Left ventricle myocardium inferior (tissue), 1 donor: ENCODE measurements at regions not wholly inside any gene's neighbourhood (a gene's known extent, or its start where the extent isn't known, plus 50 kb on each side); places are given as distances from the start of the nearest gene placed in this dataset.

Experiments used
- DNase-seq: peaks from one replicate; pipeline ENCODE4 v3.0.0-alpha.2; 2020
- H3K27ac ChIP-seq: fragments of 200-600 bp; replicated peaks from 2 replicates; pipeline ENCODE4 v1.8.0; 2021
- H3K27me3 ChIP-seq: fragments of 200-600 bp; 2 replicates; pipeline ENCODE4 v1.8.0; 2021; ENCODE audit warnings: low read depth
- H3K36me3 ChIP-seq: fragments of 200-600 bp; 2 replicates; pipeline ENCODE4 v1.8.0; 2021
- H3K4me1 ChIP-seq: fragments of 200-600 bp; 2 replicates; pipeline ENCODE4 v1.8.0; 2021
- H3K4me3 ChIP-seq: fragments of 200-600 bp; 2 replicates; pipeline ENCODE4 v1.8.0; 2021; ENCODE audit warnings: mild to moderate bottlenecking, moderate library complexity
- H3K9me3 ChIP-seq: fragments of 200-600 bp; replicated peaks from 2 replicates; pipeline ENCODE4 v1.8.0; 2021
- intact Hi-C: fragments of 100-400 bp; cut with micrococcal nuclease; formaldehyde crosslinking; loops from one replicate; pipeline ENCODE4 v1.11.0; 2022
- TF ChIP-seq, protein P1 (sequence below): fragments of 200-600 bp; IDR thresholded peaks from 2 replicates; pipeline ENCODE4 v1.8.0; 2021; ENCODE audit warnings: antibody characterized with exemption, mild to moderate bottlenecking, borderline replicate concordance
- donor health status: DM: no; HTN: yes; CAD: no; lungs with severe emphysema.

DNA sequence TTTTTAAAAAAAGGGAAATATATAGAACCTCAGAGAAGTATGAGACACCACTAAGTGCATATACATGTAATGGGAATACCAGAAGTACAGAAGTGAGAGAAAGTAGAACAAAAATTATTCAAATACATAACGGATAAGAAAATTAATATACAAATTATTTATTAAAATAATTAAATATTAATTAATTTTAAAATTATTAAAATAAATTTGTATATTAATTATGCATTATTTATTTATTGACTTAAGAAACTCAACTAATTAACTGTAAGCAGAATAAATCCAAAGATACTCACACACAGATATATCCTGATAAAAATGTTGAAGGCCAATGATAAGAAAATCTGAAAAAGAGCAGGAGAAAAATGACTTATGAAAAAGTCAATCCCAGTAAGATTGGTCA lies 1333.5 kb upstream of the CELF2 start:
- intact Hi-C loops, result no loop called here

GRCh38 chr10:9685596-9685995 lies 1332.1 kb upstream of the CELF2 start:
- Histone ChIP-seq H3K27ac (no peak overlapping the region), H3K9me3 (peaks cover 8% of the 10 kb centered on the region), H3K4me3 (no peak overlapping the region), H3K36me3 (no peaks in the 10 kb centered on the region), H3K27me3 (no peaks in the 10 kb centered on the region), H3K4me1 (no peaks in the 10 kb centered on the region)
- DNase-seq, result no peak
- TF ChIP-seq, protein P1, sequence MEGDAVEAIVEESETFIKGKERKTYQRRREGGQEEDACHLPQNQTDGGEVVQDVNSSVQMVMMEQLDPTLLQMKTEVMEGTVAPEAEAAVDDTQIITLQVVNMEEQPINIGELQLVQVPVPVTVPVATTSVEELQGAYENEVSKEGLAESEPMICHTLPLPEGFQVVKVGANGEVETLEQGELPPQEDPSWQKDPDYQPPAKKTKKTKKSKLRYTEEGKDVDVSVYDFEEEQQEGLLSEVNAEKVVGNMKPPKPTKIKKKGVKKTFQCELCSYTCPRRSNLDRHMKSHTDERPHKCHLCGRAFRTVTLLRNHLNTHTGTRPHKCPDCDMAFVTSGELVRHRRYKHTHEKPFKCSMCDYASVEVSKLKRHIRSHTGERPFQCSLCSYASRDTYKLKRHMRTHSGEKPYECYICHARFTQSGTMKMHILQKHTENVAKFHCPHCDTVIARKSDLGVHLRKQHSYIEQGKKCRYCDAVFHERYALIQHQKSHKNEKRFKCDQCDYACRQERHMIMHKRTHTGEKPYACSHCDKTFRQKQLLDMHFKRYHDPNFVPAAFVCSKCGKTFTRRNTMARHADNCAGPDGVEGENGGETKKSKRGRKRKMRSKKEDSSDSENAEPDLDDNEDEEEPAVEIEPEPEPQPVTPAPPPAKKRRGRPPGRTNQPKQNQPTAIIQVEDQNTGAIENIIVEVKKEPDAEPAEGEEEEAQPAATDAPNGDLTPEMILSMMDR, result no peak
- intact Hi-C loops, result no loop called here

More for the DNA sequence above, 1333.5 kb upstream of the CELF2 start:
- H3K4me1 ChIP-seq, result no peaks in the 10 kb centered on the region
- peaks cover 8% of the 10 kb centered on the region for H3K9me3 ChIP-seq
- H3K27ac ChIP-seq, result no peak overlapping the region
- DNase-seq, result no peak
- no peaks in the 10 kb centered on the region for H3K27me3 ChIP-seq
- H3K4me3 ChIP-seq, result no peak overlapping the region
- TF ChIP-seq, protein P1, result no peak
- no peaks in the 10 kb centered on the region for H3K36me3 ChIP-seq

DNA sequence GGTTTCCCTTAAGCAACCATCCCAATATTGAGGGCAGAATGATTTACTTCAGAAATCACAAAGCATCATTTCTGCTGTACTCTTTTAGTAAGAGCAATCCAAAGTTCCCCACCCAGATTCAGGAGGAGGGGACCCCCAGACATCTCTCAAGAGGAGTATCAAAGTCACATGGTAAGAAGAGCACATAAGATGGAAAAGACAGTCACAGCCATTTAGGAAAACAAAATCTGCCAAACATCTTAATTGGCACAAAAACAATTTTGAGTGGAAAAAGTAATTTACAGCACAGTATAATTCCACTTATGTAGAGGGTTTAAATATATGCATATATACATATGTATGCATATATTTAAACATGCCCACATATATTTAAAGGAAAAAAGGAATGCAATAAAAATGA lies 1329.0 kb upstream of the CELF2 start:
- no peak overlapping the region for H3K4me3 ChIP-seq
- DNase-seq, result no peak
- TF ChIP-seq, protein P1, result no peak
- no peaks in the 10 kb centered on the region for H3K36me3 ChIP-seq
- no peak overlapping the region for H3K27ac ChIP-seq
- intact Hi-C loops, result no loop called here
- H3K4me1 ChIP-seq, result no peaks in the 10 kb centered on the region
- H3K27me3 ChIP-seq, result no peaks in the 10 kb centered on the region
- H3K9me3 ChIP-seq, result no peaks in the 10 kb centered on the region

DNA sequence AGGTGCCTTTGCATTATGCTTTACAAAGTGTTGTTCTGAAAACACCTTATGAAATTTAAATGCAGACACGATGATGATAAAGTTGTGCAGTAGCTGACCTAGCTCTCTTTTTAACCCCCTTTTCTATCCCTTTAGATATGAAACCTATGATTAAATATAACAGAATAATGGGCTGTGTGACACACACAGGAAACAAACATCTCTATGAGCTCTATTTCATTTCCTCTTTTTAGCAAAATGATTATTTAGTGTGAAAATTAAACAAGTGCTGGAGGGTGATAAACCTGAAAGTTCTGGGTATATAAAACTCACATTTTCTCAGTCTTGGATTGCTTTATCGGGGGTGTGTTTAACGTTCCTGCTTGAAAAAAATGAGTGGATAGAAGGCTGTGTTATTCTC lies 1310.5 kb upstream of the CELF2 start:
- intact Hi-C loops, result no loop called here
- Histone ChIP-seq H3K4me1 (no peaks in the 10 kb centered on the region), H3K27ac (no peak overlapping the region), H3K36me3 (no peaks in the 10 kb centered on the region), H3K27me3 (no peaks in the 10 kb centered on the region), H3K9me3 (peaks cover 16% of the 10 kb centered on the region), H3K4me3 (no peak overlapping the region)
- TF ChIP-seq, protein P1, result no peak
- no peak for DNase-seq

DNA sequence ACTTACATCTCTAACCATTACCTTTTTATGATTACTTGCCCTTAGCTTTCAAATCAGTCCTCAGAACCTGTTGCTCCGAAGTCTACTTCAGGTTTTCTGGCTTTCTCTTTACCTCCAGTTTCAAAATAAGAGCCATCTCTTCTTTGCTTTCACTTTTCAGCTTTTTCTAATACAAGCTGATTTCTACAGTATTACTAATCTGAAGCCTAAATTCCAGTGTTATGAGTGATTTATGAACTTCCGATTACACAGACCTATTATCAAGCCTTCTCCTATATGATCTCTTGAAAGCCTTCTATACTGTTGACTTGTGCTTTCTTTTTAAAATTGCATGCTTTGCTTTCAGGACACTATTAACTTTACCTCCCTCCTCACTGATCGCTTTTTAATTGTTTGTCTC lies 1307.8 kb upstream of the CELF2 start:
- H3K4me3 ChIP-seq, result no peak overlapping the region
- H3K27ac ChIP-seq, result no peak overlapping the region
- no peak for DNase-seq
- H3K4me1 ChIP-seq, result no peaks in the 10 kb centered on the region
- H3K9me3 ChIP-seq, result peaks cover 29% of the 10 kb centered on the region
- TF ChIP-seq, protein P1, result no peak
- no peaks in the 10 kb centered on the region for H3K36me3 ChIP-seq
- H3K27me3 ChIP-seq, result no peaks in the 10 kb centered on the region
- intact Hi-C loops, result no loop called here

GRCh38 chr10:9712393-9712792 lies 1305.3 kb upstream of the CELF2 start:
- intact Hi-C loops, result no loop called here

More at GRCh38 chr10:9712393-9712792, 1305.3 kb upstream of the CELF2 start:
- no peak for DNase-seq
- no peaks in the 10 kb centered on the region for H3K27me3 ChIP-seq
- no peak overlapping the region for H3K4me3 ChIP-seq
- TF ChIP-seq, protein P1, result no peak
- H3K9me3 ChIP-seq, result peaks cover 29% of the 10 kb centered on the region
- H3K4me1 ChIP-seq, result no peaks in the 10 kb centered on the region
- no peak overlapping the region for H3K27ac ChIP-seq
- H3K36me3 ChIP-seq, result no peaks in the 10 kb centered on the region
